ENCODE measurements at regions not wholly inside any gene's neighbourhood (a gene's known extent, or its start where the extent isn't known, plus 50 kb on each side); places are given as distances from the start of the nearest gene placed in this dataset.

DNA sequence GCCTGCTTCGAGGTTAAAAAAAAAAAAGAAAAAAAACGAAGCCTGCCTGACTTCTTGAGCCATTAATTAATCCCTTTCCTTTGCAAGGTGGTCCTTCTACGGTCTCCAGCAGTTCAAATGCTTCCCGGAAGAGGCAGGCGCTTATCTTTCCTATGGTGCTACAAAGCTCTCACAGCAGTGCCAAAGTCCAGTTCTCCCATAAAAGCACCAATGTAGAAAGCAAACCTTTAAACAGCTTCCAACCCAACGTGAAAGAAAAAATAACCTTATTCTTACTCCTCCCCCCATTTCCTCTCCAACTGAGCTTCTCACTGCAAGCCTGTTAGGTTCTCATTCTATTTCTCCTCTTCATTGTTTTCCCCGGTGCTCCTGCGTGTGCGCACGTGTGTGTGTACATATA is 317.4 kb upstream of the SOX11 start:
- no peak for DNase-seq

DNA sequence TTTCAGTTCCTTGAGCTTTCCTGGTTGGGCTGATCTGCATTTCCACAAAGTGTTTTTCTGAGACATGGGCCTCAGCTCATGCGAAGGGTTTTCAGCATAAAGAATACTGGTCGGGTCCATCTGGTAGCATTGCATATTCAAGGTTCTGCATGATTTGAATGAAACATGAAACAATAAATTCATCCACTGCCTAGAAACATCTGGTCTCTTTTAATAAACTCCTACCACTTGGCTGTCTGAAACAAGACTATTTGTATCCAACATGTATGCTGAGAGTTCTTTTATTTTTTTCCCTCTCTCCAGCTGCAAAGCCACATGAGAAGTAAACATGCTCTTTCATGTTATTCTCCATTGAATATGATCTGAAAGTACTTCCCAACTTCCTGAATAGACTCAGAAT is 314.9 kb upstream of the SOX11 start:
- no peak for DNase-seq

DNA sequence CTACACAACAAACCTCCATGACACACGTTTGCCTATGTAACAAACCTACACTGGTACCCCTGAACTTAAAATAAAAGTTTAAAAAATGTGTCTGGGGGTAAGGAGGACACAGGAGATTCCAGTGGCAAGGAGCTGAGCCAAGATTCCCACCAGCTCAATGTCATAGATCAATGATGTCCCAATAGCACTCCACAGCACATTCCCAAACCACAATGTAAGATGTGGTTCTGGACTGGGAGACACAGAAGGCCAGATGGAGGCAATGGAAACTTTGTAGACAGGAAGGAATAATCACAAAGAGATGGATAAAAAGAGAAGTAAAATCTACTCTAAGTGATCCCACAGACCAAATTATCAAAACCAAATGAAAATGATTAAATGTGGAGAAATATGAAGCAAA is 312.4 kb upstream of the SOX11 start:
- no peak for DNase-seq

DNA sequence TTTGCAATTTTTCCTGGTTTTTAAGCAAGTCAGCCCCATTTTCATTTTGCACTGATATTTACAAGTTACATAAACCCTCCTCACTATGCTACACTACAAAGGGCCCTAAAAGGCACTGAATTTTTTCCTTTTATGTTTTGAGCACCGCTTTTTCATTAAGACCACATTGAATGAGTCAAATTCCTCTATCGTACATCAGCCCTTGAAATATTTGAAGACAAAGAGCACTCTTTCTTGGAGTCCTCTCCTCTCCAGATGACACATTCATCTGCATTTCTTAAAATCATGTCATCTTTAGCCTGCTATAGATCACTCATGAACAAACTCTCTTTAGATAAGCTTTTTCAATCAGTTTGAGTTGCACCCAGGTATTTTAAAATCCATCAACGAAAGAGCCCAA is 306.6 kb upstream of the SOX11 start:
- DNase-seq, result no peak

DNA sequence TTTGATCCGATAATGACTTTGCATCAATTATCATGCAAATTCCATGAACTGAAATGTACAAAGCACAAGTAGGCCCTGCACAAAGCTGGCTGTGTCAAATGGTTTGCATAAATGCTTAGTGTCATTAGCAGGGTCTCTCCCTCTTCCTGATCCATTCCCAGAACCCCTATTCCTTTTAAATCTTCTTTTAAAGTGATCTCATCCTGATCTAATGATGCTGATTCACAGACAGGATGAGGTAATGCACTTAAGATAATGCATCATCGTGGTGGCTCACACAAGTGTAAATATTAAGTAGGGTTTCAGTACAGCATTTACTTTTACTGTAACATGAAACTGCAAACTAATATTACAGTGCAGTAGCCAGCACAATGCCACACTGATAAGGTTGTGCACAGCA is 304.8 kb upstream of the SOX11 start:
- peak; percentile 26 for DNase-seq

DNA sequence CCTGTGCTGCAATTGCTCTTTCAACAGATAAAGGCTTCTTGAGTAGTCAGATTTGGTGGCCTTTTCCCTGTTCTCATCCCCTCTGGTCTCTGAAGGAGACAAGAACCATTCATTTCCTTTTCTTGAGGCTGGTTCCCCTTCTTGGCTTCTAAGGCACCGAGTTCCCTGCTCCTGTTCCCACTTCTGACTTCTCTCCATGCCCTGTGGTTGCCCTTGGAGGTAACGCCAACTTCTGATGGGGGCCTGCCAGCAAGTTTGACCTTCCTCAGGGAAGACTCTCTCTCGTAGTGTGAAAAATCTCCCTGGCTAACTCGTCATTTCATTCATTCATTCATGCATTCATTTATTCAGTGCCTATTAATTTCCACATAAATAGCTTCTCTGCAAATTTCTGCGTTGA is 302.4 kb upstream of the SOX11 start:
- no peak for DNase-seq

DNA sequence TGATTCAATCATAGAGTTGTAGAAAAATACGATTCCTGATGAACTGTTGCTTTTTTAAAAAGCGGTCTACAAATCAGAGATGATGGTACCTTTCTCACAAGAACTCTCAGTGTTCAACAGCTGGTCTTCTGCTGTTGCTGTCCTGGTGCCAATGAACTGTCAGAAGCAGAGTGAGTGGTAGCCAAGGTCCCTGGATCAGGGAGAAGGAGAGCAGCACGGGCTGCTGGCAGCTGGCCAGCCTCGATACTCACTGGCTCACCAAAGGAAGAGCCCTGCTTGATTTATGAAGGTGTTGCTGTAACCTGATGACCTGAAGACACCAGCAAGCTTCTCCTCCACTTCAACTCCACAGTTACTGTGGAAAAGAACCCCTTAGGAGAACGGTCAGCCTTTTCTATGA is 300.8 kb upstream of the SOX11 start:
- DNase-seq, result no peak

DNA sequence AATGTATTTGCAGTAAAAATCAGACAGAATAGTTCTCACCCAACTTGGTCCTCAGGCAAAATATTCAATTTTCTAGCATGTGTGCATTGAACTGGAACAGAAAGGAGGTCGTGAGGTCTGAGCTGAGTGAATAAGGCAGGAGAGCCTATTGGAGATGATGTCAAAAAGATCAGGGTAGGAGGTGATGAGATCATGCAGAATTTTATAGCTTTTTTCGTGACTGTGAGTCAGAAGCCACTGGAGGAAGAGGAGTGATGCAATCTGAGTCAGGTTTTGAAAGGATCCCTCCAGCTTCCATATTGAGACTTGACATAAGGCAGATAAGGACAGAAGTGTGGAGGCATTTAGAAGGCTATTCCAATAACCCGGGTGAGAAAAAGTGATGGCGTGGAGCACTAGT is 299.5 kb upstream of the SOX11 start:
- no peak for DNase-seq

DNA sequence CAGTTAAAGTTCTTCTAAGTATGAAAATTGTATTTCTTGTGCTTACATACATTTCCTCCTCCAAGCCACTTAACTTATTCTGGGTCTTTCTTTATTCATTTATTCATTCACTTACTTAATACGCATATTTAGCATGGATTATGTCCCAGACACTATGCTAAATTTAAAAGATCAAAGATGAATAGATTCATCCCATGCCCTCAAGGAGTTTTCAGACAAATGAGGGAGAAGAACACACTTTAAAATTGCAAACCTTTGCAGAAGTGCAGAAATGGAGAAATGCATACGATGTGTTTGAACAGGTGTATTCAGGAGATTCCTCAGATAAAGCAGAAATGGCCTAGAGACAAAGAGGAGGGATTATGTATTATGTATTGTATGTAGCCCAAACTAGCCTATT is 298.7 kb upstream of the SOX11 start:
- no peak for DNase-seq

DNA sequence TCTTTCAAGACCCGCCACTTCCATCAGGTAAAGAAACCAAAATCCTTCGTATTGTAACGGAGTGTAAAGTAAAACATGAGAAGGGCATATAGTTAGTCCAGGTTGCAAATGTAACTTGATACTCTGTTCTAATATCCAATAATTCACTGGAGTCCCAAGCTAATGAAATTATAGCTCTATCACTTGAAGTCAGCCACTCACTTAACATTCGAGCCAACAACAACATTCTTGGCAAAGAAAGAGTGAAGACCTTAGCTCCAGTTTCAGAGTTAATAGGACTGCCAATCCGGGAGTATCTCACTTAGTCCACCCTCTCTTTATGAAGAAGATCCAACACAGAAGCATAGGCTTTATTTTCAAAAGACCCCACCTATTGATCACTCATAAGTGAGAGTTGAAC is 298.0 kb upstream of the SOX11 start:
- DNase-seq, result no peak

DNA sequence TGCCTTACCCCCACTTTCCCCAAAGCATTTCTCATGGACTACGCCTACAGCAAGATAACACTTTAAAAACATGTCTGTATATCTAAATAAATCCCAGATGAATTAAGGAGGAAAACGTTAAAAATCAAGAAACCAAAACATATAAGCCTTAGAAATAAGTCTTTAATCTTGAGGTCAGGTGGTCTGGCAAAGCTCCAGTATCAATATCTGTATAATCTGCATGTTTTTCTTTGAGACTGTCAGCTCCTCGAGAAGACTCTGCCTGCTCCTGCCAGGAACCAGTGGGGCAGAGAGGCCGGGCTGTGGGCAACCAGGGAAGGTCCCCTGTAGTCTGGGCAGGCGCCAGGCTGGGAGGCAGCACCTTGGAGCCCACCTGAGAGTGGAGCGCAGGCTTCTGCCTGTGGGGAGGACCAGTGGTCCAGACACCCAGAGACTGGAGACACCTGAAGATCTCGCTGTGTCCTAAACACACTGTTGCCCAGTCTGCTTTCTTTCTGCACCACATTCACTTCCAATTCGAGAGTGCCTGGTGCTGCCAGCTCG is 291.0 kb upstream of the SOX11 start:
- DNase-seq, result peak; percentile 23

DNA sequence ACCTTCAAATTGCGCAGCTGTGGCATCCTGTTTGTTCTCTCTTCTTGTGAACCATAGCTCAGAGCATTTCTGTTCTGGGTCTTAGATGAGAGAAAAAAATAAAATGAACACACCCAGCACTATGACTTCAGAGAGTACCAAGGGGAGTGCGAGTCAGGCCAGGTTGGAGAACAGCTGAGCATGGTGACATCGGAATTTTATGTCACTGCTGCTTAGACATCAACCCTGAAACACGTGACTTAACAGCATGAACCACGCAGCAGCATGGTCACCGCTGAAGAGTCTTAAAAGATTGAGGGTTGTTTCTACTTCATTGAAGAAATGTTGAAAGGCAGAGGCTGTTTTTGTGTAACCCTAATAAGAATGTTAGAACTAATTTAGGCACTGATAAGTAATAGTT is 288.8 kb upstream of the SOX11 start:
- DNase-seq, result no peak

DNA sequence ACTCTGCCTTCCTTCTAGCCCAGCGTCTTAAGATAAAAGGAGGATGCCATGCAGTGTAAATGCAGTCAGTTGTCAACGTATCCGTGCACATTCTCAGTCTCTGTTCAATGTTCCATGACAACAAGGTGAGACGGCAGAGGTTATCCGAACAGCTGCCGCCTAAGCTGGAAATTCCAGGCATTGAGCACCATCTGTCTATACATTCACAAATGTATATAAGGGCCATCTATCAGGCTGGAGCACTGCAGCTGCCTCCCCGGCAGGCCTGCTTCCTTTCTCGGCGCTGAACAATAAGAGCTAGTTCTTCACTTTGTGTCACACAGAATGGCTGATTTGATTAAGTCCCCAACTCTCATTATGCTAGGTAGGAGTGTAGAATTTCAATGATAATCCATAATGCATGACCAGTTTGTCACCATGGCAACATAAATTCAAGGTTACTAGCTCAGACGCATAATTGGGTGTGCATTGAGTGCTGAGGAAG is 282.2 kb upstream of the SOX11 start:
- no peak for DNase-seq

DNA sequence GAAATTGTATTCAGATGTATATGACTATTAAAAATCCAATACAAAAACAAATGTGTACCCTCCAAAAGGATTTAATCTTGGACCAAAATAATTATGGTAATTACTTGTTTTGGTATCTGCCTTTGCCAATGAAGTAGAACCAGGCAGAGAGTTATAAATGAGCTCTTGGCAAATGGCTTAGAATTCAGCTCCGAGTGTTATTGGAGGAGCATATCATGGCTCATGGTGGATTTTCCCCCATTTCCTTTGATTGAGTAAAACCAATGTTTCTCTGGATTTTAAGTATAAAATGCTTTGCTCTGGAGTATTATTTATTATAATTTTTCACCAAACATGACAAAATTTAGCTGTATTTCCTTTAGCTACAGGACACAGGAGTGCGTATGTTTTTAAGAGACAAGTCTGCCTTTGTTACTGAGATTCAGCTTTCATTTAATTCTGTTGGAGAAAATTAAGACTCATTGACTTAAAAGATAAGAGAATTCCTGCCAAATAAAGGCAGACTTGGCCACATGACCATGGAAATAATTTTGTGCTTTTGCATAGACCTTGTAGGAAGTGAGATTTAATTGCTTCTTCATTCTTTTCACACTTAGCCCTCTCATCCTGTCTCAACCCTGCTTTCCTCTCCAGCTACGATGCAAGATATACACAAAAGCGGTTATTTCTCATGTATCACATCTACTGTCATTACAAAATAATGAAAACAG is 281.0 kb upstream of the SOX11 start:
- no peak for DNase-seq

DNA sequence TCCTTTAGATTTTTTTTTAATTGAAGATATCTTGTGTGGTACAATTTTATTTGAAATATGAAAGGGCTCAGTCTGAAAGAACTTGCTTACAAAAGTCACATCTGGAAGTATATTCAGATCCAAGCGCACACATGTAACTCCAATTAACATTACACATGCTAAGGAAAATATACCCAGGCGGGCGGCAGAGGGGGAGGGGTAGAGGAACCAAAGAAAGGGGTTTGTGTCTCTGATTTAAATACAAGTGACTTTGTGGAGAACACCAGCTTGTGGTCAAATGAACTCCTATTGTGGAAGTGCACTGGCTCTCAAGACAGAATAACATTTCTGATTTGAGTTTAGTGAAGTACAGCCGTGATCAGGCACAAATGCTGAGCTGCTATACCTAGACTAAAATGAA is 280.2 kb upstream of the SOX11 start:
- DNase-seq, result no peak

DNA sequence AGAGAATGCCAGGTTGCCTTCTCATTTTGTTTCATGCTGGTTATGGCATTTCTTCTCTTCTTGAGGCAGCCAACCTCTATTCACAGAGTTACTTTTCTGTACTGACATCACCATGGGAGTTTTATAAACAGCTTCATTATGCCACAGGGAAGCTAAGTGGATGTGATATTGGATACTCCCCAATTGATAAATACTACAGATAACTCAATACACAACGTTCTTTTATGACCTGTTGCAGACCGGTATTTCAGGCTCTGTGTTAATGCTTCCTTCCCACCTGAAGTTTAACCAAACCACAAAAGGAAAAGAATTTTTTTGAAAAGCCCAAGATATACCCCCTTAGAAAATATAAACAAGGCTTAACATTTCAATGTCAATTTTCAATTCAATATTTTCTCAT is 258.3 kb upstream of the SOX11 start:
- no peak for DNase-seq

DNA sequence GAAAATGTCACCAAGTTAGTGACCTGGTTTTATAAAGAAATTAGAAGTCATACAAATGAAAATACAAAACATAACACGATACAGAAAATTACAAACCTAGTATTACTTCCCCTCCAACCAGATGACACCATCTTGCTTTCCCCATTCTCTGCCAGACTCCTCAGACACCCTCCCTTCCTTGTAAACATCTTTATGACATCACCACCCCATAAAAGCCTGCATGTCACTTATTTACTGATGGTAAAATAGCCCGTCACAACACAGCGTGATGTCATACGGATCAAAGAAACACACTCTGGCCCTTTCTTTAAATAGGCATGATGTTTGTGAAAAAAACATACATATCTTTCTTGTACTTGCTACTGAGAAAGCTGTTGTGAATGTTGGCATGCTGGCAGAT is 254.8 kb upstream of the SOX11 start:
- DNase-seq, result no peak

DNA sequence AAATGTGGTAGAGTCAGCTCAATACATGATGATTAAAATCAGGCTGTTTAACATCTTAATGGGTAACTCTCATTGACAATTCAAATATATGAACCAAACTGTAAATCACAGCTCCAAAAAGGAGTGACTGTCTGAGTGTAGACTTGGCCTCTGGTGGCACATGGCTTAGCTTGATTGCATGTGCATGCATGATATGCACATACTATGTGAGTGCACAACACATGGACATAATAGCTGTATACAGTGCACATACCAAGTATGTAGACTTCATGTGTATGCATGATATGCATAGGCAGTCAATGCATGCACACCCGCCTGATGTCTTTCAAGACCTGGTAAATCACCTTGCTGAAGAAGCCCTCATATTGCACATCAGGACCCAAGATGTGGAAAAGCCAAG is 252.0 kb upstream of the SOX11 start:
- no peak for DNase-seq

DNA sequence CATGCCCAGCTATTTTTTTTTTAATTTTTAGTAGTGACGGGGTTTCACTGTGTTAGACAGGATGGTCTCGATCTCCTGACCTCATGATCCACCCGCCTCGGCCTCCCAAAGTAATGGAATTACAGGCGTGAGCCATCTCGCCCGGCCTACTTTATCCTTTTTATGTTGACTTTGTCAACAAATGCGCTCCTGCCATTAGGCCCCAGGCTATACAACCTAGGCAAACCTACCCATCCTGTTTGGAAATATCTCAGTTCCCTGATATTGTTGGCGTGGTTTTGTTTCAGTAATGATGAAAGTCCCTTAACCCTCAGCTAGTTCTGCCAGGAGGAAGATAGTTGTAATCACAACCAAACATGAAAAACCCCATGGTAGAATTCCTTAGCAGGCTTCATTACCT is 249.4 kb upstream of the SOX11 start:
- no peak for DNase-seq

DNA sequence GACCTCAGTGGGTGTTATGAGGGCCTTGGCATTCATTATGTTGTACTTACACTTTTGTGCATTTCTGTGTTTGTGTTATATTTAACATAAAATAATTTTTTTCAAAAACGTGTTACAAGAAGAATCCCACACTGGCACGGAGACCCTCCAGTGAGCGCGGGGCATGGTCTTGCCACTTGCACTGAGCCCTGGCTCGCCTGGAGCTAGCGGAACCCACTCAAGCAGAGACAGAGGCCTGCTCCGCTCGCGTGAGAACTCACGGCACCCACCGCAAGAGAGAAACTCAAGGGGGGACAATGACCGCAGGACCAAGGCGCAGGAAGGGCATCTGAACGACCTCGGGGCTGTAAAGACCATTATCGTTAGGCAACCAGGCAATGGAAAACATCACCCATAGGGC is 248.0 kb upstream of the SOX11 start:
- DNase-seq, result no peak

DNA sequence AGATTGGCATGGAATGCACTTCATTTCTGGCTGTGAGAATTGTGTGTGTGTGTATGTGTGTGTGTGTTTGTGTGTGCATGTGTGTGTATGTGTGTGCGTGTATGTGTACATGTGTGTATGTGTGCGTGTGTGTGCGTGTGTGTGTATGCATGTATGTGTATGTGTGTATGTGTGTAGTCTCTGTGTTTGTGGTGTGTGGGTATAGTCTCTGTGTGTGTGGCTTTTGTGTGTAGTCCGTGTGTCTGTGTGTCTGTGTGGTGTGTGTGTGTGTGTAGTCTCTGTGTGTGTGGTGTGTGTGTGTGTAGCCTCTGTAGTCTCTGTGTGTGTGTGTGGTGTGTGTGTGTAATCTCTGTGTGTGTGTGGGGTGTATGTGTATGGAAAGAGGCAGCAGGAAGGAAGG is 247.3 kb upstream of the SOX11 start:
- no peak for DNase-seq

DNA sequence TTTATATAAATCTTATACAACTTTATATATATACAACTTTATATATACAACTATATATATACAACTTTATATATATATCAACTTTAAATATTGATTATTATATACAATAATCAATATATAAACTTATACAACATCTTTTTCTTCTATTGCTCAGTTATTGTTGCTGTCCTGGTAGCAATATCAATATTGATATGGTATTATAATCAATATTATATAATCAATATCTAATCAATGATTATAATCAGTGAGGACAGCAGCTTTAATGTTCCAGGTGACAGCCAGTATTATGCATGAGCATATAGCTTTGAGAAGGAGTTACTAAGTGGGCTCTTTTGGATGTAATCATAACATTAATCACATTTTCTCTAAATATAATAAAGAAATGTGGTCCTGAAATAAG is 242.3 kb upstream of the SOX11 start:
- no peak for DNase-seq

DNA sequence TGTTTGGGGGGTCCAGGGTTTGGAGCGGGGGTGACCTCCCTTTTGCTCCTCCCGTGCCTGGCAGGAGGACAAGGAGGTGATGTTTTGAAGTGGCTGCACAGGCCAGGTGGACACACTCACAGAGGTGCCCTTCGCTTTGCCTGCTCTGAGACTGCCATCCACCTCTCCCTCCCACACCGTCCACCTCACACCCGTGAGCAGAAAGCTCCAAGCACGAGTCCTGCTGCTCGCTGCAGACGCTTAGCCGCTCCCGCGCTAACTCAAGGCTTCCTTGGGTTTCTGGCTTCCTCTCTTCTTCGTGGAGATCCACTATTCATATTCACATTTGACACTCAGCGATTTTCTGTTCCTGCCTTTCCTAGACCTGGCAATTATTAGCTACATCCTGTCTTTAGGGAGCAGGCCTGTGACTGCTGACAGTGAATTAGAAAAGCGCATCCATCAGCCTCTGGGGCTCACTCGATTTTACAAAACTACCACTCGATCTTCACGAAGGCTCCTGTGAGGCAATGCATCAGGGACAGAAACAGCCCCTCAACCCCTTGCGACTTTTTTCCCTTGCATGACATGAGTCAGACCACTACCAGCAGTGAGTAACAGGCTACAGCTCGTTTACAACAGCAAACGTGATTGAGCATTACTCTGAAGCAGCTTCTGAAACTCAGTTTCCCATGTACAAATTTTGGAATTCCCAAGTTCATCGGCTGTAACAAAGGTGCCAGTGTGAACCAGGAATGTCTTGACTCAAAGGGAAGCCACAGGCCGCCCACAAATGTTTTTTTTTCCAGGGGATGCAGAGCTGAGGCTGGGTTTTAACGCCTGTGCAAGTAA is 238.7 kb upstream of the SOX11 start:
- peak; percentile 77 for DNase-seq

DNA sequence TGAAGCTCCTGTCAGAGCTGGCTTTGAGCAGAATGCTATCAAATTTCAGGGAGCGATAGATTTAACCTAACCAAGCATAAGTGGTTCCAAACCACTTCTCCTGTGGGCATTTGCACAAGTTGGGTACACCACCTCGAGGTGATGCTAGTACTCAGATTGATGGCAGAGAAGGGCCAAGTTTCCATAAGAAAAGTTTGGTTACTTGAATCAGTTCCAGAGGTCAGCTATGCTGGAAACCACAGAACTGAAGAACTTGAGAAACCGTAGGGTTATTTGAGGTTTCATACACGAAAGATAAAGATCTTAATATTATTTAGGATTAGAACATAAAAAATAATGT is 238.2 kb upstream of the SOX11 start:
- DNase-seq, result peak; percentile 50

DNA sequence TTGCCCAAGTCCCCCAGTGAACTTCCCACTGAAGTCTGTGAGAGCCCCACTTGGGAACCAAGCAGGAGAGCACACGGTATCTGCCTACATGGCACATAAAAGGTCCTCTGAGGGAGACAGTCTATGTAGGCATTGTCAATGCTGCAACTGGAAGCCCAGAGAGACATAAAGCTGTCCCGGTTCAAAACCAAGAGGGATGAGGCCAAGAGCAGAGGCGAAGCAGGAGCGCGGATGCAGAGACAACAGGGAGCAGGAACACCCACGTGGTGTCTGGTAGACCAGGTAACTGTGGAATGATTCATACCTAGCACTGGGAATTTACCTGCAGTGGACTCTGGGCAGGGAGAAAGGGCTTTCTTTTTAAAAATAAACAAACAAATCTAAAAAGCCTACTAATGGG is 233.1 kb upstream of the SOX11 start:
- no peak for DNase-seq
